ENCODE measurements at regions not wholly inside any gene's neighbourhood (a gene's known extent, or its start where the extent isn't known, plus 50 kb on each side); places are given as distances from the start of the nearest gene placed in this dataset.

GRCh38 chr4:129641179-129641578 lies 545.2 kb downstream of the C4orf33 start:
- Histone ChIP-seq H3K4me3 (replicated peaks in 1 of 4; ENCODE audit: control extremely low read depth in 1 of 4, insufficient read depth in 1 of 4, low read depth in 3 of 4, low read length in 4 of 4) (no peak overlapping the region), H3K4me2 (ENCODE audit: extremely low read depth, insufficient read depth, low read length) (no peak overlapping the region), H3K79me2 (ENCODE audit: control insufficient read depth, insufficient read depth, low read length) (no peaks in the 10 kb centered on the region), H3K9ac (ENCODE audit: insufficient read depth, low read length) (no peak overlapping the region), H4K20me1 (ENCODE audit: control insufficient read depth, extremely low read depth, insufficient read depth, low read length) (no peaks in the 10 kb centered on the region), H3K27me3 (ENCODE audit: control insufficient read depth, insufficient read depth, low read length) (no peaks in the 10 kb centered on the region), H2AFZ (ENCODE audit: low read length) (no peak overlapping the region), H3K4me1 (ENCODE audit: control insufficient read depth, extremely low read depth, insufficient read depth, low read length) (no peaks in the 10 kb centered on the region), H3K9me3 (ENCODE audit: control insufficient read depth, insufficient read depth, low read depth, low read length) (no peaks in the 10 kb centered on the region), H3K36me3 (ENCODE audit: control insufficient read depth, insufficient read depth, low read length) (no peaks in the 10 kb centered on the region), H3K27ac (ENCODE audit: insufficient read depth, low read length) (no peak overlapping the region)
- DNase-seq (ENCODE audit: low read depth in 2 of 2) = peak; percentile 34 to 51
- TF ChIP-seq EZH2 (IDR thresholded peaks at IDR 0.05; ENCODE audit: low read length, missing control alignments) (no peak), CTCF (conservative IDR thresholded peaks at IDR 0.05 in 1 of 2, IDR thresholded peaks at IDR 0.05 in 1 of 2; ENCODE audit: low read depth in 1 of 2, low read length in 2 of 2) (peak; percentile 60 to 78)

- TF ChIP-seq EZH2 (IDR thresholded peaks at IDR 0.05; ENCODE audit: low read length, missing control alignments) (no peak), CTCF (conservative IDR thresholded peaks at IDR 0.05 in 1 of 2, IDR thresholded peaks at IDR 0.05 in 1 of 2; ENCODE audit: low read depth in 1 of 2, low read length in 2 of 2) (no peak)
- H3K36me3 ChIP-seq (ENCODE audit: control insufficient read depth, insufficient read depth, low read length) = no peaks in the 10 kb centered on the region
- DNase-seq (ENCODE audit: low read depth in 2 of 2) = no peak
- no peak overlapping the region for H3K4me2 ChIP-seq (ENCODE audit: extremely low read depth, insufficient read depth, low read length)
- no peaks in the 10 kb centered on the region for H3K4me1 ChIP-seq (ENCODE audit: control insufficient read depth, extremely low read depth, insufficient read depth, low read length)
- H3K4me3 ChIP-seq (replicated peaks in 1 of 4; ENCODE audit: control extremely low read depth in 1 of 4, insufficient read depth in 1 of 4, low read depth in 3 of 4, low read length in 4 of 4) = no peak overlapping the region
- no peaks in the 10 kb centered on the region for H3K9me3 ChIP-seq (ENCODE audit: control insufficient read depth, insufficient read depth, low read depth, low read length)
- H4K20me1 ChIP-seq (ENCODE audit: control insufficient read depth, extremely low read depth, insufficient read depth, low read length) = no peaks in the 10 kb centered on the region
- H2AFZ ChIP-seq (ENCODE audit: low read length) = no peak overlapping the region
- H3K9ac ChIP-seq (ENCODE audit: insufficient read depth, low read length) = no peak overlapping the region
- no peaks in the 10 kb centered on the region for H3K79me2 ChIP-seq (ENCODE audit: control insufficient read depth, insufficient read depth, low read length)
- no peaks in the 10 kb centered on the region for H3K27me3 ChIP-seq (ENCODE audit: control insufficient read depth, insufficient read depth, low read length)
- H3K27ac ChIP-seq (ENCODE audit: insufficient read depth, low read length) = no peak overlapping the region
Observed at GRCh38 chr4:129645461-129645860, 549.5 kb downstream of the C4orf33 start.

DNA sequence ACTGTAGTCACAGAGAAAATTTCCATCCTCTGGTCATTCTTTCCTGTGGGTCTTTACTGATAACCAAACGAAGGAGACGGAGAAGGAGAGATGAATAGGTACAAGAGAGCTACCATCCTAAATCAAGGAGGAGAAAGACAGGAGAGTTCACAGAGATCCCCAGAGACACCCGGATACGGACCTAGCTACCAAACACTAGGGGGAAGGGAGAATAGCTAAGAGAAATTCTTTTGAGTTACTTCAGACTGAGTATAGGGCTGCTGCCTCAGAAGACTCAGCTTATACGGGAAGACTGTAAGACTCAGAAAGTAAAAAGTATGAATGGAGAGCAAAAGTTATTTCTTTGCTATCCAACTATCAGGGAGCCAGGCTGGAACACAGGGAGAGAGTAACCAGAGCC lies 572.1 kb downstream of the C4orf33 start:
- Histone ChIP-seq H3K4me1 (ENCODE audit: control insufficient read depth, extremely low read depth, insufficient read depth, low read length) (no peaks in the 10 kb centered on the region), H3K4me3 (replicated peaks in 1 of 4; ENCODE audit: control extremely low read depth in 1 of 4, insufficient read depth in 1 of 4, low read depth in 3 of 4, low read length in 4 of 4) (no peak overlapping the region), H3K4me2 (ENCODE audit: extremely low read depth, insufficient read depth, low read length) (no peak overlapping the region), H3K27me3 (ENCODE audit: control insufficient read depth, insufficient read depth, low read length) (no peaks in the 10 kb centered on the region), H3K36me3 (ENCODE audit: control insufficient read depth, insufficient read depth, low read length) (no peaks in the 10 kb centered on the region), H3K9ac (ENCODE audit: insufficient read depth, low read length) (no peak overlapping the region), H4K20me1 (ENCODE audit: control insufficient read depth, extremely low read depth, insufficient read depth, low read length) (no peaks in the 10 kb centered on the region), H3K79me2 (ENCODE audit: control insufficient read depth, insufficient read depth, low read length) (no peaks in the 10 kb centered on the region), H3K9me3 (ENCODE audit: control insufficient read depth, insufficient read depth, low read depth, low read length) (no peaks in the 10 kb centered on the region), H2AFZ (ENCODE audit: low read length) (no peak overlapping the region), H3K27ac (ENCODE audit: insufficient read depth, low read length) (no peak overlapping the region)
- DNase-seq (ENCODE audit: low read depth in 2 of 2) = no peak
- TF ChIP-seq EZH2 (IDR thresholded peaks at IDR 0.05; ENCODE audit: low read length, missing control alignments) (no peak), CTCF (conservative IDR thresholded peaks at IDR 0.05 in 1 of 2, IDR thresholded peaks at IDR 0.05 in 1 of 2; ENCODE audit: low read depth in 1 of 2, low read length in 2 of 2) (no peak)

Data from fibroblast of lung (primary cell).